Liver (tissue), 3 donors: ENCODE measurements at regions not wholly inside any gene's neighbourhood (a gene's known extent, or its start where the extent isn't known, plus 50 kb on each side); places are given as distances from the start of the nearest gene placed in this dataset.

Experiments used
- GABPA ChIP-seq, 2 donors: IDR thresholded peaks in 1 of 2; conservative IDR thresholded peaks in 1 of 2; 2 replicates each; pipeline ENCODE4 v1.6.1; 2016; ENCODE audit warnings: antibody characterized with exemption in 2 of 2, mild to moderate bottlenecking in 1 of 2, moderate library complexity in 1 of 2
- JUND ChIP-seq, 2 donors: IDR thresholded peaks; 2 replicates each; pipeline ENCODE4 v1.6.1; 2016; ENCODE audit warnings: antibody characterized with exemption in 2 of 2
- RAD21 ChIP-seq, 2 donors: IDR thresholded peaks; 2 replicates each; pipeline ENCODE4 v1.6.1; 2016; ENCODE audit warnings: antibody characterized with exemption in 2 of 2, mild to moderate bottlenecking in 2 of 2
- SP1 ChIP-seq: IDR thresholded peaks from 2 replicates; pipeline ENCODE4 v1.6.1; 2018; ENCODE audit warnings: antibody characterized with exemption, mild to moderate bottlenecking
- YY1 ChIP-seq: IDR thresholded peaks from 2 replicates; pipeline ENCODE4 v1.6.1; 2016; ENCODE audit warnings: antibody characterized with exemption, mild to moderate bottlenecking
- TF ChIP-seq, protein P1 (sequence below): IDR thresholded peaks from 2 replicates; pipeline ENCODE4 v1.6.1; 2016; ENCODE audit warnings: antibody characterized with exemption, mild to moderate bottlenecking
- TF ChIP-seq, protein P2 (sequence below): fragments of 150-350 bp; IDR thresholded peaks from 2 replicates; pipeline ENCODE4 v1.5.1; 2017; ENCODE audit warnings: improper control_type of control experiment, low read depth, low read length; ENCODE audit not compliant: missing input control
- TF ChIP-seq, protein P3 (sequence below): IDR thresholded peaks from 2 replicates; pipeline ENCODE4 v1.6.1; 2016; ENCODE audit warnings: antibody characterized with exemption
- donor health status: healthy.
- donor health status: healthy.

GRCh38 chr3:189056646-189057335, 115.0 kb upstream of the TPRG1 start:
- TF ChIP-seq, protein P1, sequence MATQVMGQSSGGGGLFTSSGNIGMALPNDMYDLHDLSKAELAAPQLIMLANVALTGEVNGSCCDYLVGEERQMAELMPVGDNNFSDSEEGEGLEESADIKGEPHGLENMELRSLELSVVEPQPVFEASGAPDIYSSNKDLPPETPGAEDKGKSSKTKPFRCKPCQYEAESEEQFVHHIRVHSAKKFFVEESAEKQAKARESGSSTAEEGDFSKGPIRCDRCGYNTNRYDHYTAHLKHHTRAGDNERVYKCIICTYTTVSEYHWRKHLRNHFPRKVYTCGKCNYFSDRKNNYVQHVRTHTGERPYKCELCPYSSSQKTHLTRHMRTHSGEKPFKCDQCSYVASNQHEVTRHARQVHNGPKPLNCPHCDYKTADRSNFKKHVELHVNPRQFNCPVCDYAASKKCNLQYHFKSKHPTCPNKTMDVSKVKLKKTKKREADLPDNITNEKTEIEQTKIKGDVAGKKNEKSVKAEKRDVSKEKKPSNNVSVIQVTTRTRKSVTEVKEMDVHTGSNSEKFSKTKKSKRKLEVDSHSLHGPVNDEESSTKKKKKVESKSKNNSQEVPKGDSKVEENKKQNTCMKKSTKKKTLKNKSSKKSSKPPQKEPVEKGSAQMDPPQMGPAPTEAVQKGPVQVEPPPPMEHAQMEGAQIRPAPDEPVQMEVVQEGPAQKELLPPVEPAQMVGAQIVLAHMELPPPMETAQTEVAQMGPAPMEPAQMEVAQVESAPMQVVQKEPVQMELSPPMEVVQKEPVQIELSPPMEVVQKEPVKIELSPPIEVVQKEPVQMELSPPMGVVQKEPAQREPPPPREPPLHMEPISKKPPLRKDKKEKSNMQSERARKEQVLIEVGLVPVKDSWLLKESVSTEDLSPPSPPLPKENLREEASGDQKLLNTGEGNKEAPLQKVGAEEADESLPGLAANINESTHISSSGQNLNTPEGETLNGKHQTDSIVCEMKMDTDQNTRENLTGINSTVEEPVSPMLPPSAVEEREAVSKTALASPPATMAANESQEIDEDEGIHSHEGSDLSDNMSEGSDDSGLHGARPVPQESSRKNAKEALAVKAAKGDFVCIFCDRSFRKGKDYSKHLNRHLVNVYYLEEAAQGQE = no peak
- TF ChIP-seq YY1 (no peak), RAD21 (IDR thresholded peaks at IDR 0.05) (no peak), GABPA (IDR thresholded peaks at IDR 0.05 in 1 of 2, conservative IDR thresholded peaks at IDR 0.05 in 1 of 2) (no peak), JUND (IDR thresholded peaks at IDR 0.05) (no peak), SP1 (no peak)
- TF ChIP-seq, protein P2, sequence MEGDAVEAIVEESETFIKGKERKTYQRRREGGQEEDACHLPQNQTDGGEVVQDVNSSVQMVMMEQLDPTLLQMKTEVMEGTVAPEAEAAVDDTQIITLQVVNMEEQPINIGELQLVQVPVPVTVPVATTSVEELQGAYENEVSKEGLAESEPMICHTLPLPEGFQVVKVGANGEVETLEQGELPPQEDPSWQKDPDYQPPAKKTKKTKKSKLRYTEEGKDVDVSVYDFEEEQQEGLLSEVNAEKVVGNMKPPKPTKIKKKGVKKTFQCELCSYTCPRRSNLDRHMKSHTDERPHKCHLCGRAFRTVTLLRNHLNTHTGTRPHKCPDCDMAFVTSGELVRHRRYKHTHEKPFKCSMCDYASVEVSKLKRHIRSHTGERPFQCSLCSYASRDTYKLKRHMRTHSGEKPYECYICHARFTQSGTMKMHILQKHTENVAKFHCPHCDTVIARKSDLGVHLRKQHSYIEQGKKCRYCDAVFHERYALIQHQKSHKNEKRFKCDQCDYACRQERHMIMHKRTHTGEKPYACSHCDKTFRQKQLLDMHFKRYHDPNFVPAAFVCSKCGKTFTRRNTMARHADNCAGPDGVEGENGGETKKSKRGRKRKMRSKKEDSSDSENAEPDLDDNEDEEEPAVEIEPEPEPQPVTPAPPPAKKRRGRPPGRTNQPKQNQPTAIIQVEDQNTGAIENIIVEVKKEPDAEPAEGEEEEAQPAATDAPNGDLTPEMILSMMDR = no peak
- TF ChIP-seq, protein P3, sequence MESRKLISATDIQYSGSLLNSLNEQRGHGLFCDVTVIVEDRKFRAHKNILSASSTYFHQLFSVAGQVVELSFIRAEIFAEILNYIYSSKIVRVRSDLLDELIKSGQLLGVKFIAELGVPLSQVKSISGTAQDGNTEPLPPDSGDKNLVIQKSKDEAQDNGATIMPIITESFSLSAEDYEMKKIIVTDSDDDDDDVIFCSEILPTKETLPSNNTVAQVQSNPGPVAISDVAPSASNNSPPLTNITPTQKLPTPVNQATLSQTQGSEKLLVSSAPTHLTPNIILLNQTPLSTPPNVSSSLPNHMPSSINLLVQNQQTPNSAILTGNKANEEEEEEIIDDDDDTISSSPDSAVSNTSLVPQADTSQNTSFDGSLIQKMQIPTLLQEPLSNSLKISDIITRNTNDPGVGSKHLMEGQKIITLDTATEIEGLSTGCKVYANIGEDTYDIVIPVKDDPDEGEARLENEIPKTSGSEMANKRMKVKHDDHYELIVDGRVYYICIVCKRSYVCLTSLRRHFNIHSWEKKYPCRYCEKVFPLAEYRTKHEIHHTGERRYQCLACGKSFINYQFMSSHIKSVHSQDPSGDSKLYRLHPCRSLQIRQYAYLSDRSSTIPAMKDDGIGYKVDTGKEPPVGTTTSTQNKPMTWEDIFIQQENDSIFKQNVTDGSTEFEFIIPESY = no peak
